GM21367 (cell line): ENCODE measurements at regions not wholly inside any gene's neighbourhood (a gene's known extent, or its start where the extent isn't known, plus 50 kb on each side); places are given as distances from the start of the nearest gene placed in this dataset.
A peak's percentile ranks its signal among the peaks of the same experiment; 100 is the strongest.
"Not testable (repeated sequence)": the region's sequence is repeated elsewhere in the genome, so short reads cannot be mapped to it uniquely, and the experiment has no call there.

ENCODE experiments used
- ATAC-seq: cut with Tn5 transposase; IDR thresholded peaks from one replicate; pipeline ENCODE4 v1.9.1; 2021; ENCODE audit not compliant: unreplicated experiment

DNA sequence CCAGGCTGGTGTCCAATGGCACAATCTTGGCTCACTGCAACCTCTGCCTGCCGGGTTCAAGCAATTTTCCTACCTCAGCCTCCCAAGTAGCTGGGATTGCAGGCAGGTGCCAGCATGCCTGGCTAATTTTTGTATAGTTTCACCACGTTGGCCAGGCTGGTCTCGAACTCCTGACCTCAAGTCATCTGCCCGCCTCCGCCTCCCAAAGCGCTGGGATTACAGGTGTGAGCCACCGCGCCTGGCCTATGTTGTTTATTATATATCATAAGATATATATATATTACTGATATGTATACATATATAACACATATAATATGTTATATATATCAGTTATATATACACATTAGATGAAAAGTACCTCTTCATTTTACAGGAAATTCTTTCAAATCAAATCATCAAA is 914.7 kb downstream of the FOXD4L5 start:
- not testable (repeated sequence) for ATAC-seq

DNA sequence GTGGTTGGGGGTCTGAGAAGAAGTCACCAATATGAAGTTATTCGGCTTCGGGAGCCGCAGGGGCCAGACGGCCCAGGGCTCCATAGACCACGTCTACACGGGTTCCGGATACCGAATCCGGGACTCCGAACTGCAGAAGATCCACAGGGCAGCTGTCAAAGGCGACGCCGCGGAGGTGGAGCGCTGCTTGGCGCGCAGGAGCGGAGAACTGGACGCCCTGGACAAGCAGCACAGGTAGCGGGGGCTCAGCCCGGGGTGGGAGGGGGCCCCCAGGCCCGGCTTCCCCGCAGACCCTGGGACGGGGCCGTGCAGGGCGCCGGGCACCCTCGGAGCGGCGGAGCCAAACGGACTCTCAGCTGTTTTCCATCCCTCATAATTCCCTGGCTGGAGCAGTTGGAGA is 915.4 kb downstream of the FOXD4L5 start:
- not testable (repeated sequence) for ATAC-seq

DNA sequence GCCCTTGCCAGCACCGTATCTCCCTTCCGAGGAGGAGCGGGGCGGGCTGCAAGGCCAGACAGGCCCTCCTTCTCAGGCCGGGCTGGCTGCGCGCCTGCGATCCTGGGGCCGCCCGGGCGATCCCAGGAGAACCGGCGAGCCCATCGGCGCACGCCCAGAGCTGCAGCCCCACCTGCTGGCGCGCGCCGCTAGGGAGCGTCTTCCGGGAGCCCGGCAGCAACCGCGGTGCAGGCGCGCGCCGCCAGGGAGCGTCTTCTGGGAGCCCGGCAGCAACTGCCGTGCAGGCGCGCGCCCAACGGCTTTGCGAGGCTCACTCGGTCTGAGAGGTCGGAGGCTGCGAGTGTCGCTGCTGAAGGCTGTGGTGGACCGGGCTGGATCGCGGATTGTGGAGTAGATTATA is 915.9 kb downstream of the FOXD4L5 start:
- peak; percentile 100 for ATAC-seq

DNA sequence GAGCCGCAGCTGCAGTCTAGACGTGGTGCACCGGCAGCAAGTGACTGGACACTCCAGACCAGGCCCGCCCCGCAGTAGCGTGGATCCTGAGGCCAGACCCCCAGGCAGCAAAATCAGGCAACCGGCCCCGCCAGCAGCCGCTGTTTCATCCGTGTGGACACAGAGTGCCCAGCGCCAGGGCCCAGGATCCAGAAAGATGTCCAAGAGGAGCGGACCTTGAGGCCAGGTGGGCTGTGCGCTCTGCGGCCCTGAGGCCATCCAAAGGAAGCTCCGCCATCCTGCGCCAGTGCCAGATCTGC is 916.4 kb downstream of the FOXD4L5 start:
- ATAC-seq, result not testable (repeated sequence)

DNA sequence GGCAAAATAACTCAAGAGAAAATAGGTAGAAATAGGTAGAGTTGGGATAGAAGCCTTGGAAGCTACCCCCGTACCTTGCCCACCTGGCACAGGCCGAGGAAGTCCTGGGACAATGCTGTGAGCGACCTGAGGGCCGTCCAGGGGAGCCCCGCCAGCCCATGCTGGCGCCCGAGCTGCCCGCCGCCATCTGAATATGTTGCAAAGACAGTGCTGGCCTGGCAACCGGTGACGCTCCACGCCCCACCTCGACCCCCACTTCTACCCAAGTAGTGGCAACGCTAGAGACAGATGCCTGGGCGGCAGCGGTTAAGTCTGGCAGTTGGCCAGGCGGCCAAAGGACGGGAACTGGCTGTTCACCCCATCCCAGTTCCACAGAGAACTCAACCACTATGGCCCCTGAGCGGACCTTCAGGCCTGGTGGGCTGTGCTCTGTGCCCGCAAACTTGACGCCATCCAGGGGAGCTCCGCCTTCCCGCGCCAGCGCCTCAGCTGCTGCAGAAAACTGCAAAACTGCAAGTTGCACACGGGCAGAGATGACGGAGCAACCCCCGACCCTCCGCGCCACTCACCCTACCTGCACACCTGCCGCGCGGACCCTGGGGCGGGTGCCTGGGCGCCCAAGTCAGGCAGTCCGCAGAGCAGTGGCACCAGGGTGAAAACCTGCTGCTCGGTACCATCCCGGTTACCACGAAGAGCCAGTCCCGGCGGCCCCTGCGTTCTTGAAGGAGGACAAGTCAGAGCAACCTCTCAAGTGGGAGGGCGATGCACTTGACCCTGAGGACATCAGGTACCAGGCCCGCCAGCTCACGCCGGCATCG is 917.0 kb downstream of the FOXD4L5 start:
- ATAC-seq, result not testable (repeated sequence)
